SH-SY5Y (cell line): ENCODE measurements at regions not wholly inside any gene's neighbourhood (a gene's known extent, or its start where the extent isn't known, plus 50 kb on each side); places are given as distances from the start of the nearest gene placed in this dataset.

Experiments used
- GATA2 ChIP-seq: IDR thresholded peaks from 2 replicates; pipeline ENCODE4 v1.6.1; 2011; ENCODE audit warnings: mild to moderate bottlenecking, low read depth, low read length
- GATA3 ChIP-seq: IDR thresholded peaks from 2 replicates; pipeline ENCODE4 v1.6.1; 2011; ENCODE audit warnings: low read depth, mild to moderate bottlenecking, low read length, moderate library complexity

GRCh38 chr2:18841248-18842150, 252.1 kb upstream of the NT5C1B start:
- TF ChIP-seq GATA2 (no peak), GATA3 (no peak)
